HS-27A (cell line): ENCODE measurements at regions not wholly inside any gene's neighbourhood (a gene's known extent, or its start where the extent isn't known, plus 50 kb on each side); places are given as distances from the start of the nearest gene placed in this dataset.

Source experiments
- DNase-seq: peaks from one replicate; pipeline ENCODE4 v3.0.0-alpha.2; 2012; ENCODE audit warnings: low read depth, missing footprints

GRCh38 chr10:57874810-57875209 is 392.9 kb downstream of the IPMK start:
- no peak for DNase-seq

- no peak for DNase-seq
Measured at GRCh38 chr10:57867241-57867640, 400.5 kb downstream of the IPMK start.

- no peak for DNase-seq
Measured at GRCh38 chr10:57864765-57865680, 402.7 kb downstream of the IPMK start.

- DNase-seq, result no peak
Measured at GRCh38 chr10:57849691-57850357, 417.9 kb downstream of the IPMK start.

- no peak for DNase-seq
Measured at GRCh38 chr10:57846307-57847065, 421.2 kb downstream of the IPMK start.

GRCh38 chr10:57844387-57844998 is 423.2 kb downstream of the IPMK start:
- DNase-seq, result no peak

GRCh38 chr10:57830877-57831560 is 436.7 kb downstream of the IPMK start:
- no peak for DNase-seq

GRCh38 chr10:57825015-57825414 is 442.7 kb downstream of the IPMK start:
- no peak for DNase-seq

GRCh38 chr10:57823398-57823797 is 444.3 kb downstream of the IPMK start:
- DNase-seq, result no peak

GRCh38 chr10:57822965-57823364 is 444.7 kb downstream of the IPMK start:
- no peak for DNase-seq

GRCh38 chr10:57818522-57818921 is 449.2 kb downstream of the IPMK start:
- DNase-seq, result no peak

- no peak for DNase-seq
Measured at GRCh38 chr10:57817741-57818140, 450.0 kb downstream of the IPMK start.

GRCh38 chr10:57815949-57816348 is 451.7 kb downstream of the IPMK start:
- no peak for DNase-seq

GRCh38 chr10:57809961-57810360 is 457.7 kb downstream of the IPMK start:
- DNase-seq, result no peak

- no peak for DNase-seq
Measured at GRCh38 chr10:57807906-57808305, 459.8 kb downstream of the IPMK start.

- no peak for DNase-seq
Measured at GRCh38 chr10:57806675-57807074, 461.0 kb downstream of the IPMK start.

- DNase-seq, result no peak
Measured at GRCh38 chr10:57799625-57800024, 468.1 kb downstream of the IPMK start.

- DNase-seq, result no peak
Measured at GRCh38 chr10:57798830-57799229, 468.9 kb downstream of the IPMK start.

GRCh38 chr10:57791546-57791945 is 476.1 kb downstream of the IPMK start:
- no peak for DNase-seq

GRCh38 chr10:57790703-57791102 is 477.0 kb downstream of the IPMK start:
- no peak for DNase-seq

- no peak for DNase-seq
Measured at GRCh38 chr10:57788117-57788516, 479.6 kb downstream of the IPMK start.
